ENCODE measurements at regions not wholly inside any gene's neighbourhood (a gene's known extent, or its start where the extent isn't known, plus 50 kb on each side); places are given as distances from the start of the nearest gene placed in this dataset.

GRCh38 chr2:53536583-53537361 is 230.8 kb upstream of the CHAC2 start:
- DNase-seq (ENCODE audit: low read depth): no peak
- Histone ChIP-seq H3K9ac (ENCODE audit: low read length) (no peak overlapping the region), H3K27me3 (replicated peaks; ENCODE audit: control insufficient read depth, insufficient read depth, low read length) (no peaks in the 10 kb centered on the region), H3K4me1 (ENCODE audit: control insufficient read depth, insufficient read depth, low read length) (no peaks in the 10 kb centered on the region), H3K36me3 (ENCODE audit: control insufficient read depth, insufficient read depth, low read length, severe bottlenecking) (no peaks in the 10 kb centered on the region), H3K4me3 (ENCODE audit: low read length) (no peak overlapping the region), H3K9me3 (ENCODE audit: control insufficient read depth, low read length) (peaks cover 15% of the 10 kb centered on the region)

GRCh38 chr2:53535234-53535840 is 232.3 kb upstream of the CHAC2 start:
- H3K4me3 ChIP-seq (ENCODE audit: low read length): no peak overlapping the region
- DNase-seq (ENCODE audit: low read depth): no peak
- H3K4me1 ChIP-seq (ENCODE audit: control insufficient read depth, insufficient read depth, low read length): no peaks in the 10 kb centered on the region
- no peaks in the 10 kb centered on the region for H3K36me3 ChIP-seq (ENCODE audit: control insufficient read depth, insufficient read depth, low read length, severe bottlenecking)
- H3K9me3 ChIP-seq (ENCODE audit: control insufficient read depth, low read length): peaks cover 9% of the 10 kb centered on the region
- no peak overlapping the region for H3K9ac ChIP-seq (ENCODE audit: low read length)
- H3K27me3 ChIP-seq (replicated peaks; ENCODE audit: control insufficient read depth, insufficient read depth, low read length): no peaks in the 10 kb centered on the region

- H3K27me3 ChIP-seq (replicated peaks; ENCODE audit: control insufficient read depth, insufficient read depth, low read length): no peaks in the 10 kb centered on the region
- no peaks in the 10 kb centered on the region for H3K4me1 ChIP-seq (ENCODE audit: control insufficient read depth, insufficient read depth, low read length)
- H3K9ac ChIP-seq (ENCODE audit: low read length): no peak overlapping the region
- no peaks in the 10 kb centered on the region for H3K36me3 ChIP-seq (ENCODE audit: control insufficient read depth, insufficient read depth, low read length, severe bottlenecking)
- peaks cover 9% of the 10 kb centered on the region for H3K9me3 ChIP-seq (ENCODE audit: control insufficient read depth, low read length)
- DNase-seq (ENCODE audit: low read depth): peak; percentile 28
- H3K4me3 ChIP-seq (ENCODE audit: low read length): no peak overlapping the region
Measured at GRCh38 chr2:53530126-53530525, 237.5 kb upstream of the CHAC2 start.

- H3K4me3 ChIP-seq (ENCODE audit: low read length): no peak overlapping the region
- H3K27me3 ChIP-seq (replicated peaks; ENCODE audit: control insufficient read depth, insufficient read depth, low read length): no peaks in the 10 kb centered on the region
- no peaks in the 10 kb centered on the region for H3K4me1 ChIP-seq (ENCODE audit: control insufficient read depth, insufficient read depth, low read length)
- no peak for DNase-seq (ENCODE audit: low read depth)
- no peaks in the 10 kb centered on the region for H3K36me3 ChIP-seq (ENCODE audit: control insufficient read depth, insufficient read depth, low read length, severe bottlenecking)
- H3K9ac ChIP-seq (ENCODE audit: low read length): no peak overlapping the region
- peaks cover 6% of the 10 kb centered on the region for H3K9me3 ChIP-seq (ENCODE audit: control insufficient read depth, low read length)
Measured at GRCh38 chr2:53527056-53527455, 240.5 kb upstream of the CHAC2 start.

- H3K4me3 ChIP-seq (ENCODE audit: low read length): no peak overlapping the region
- H3K9me3 ChIP-seq (ENCODE audit: control insufficient read depth, low read length): no peaks in the 10 kb centered on the region
- no peaks in the 10 kb centered on the region for H3K36me3 ChIP-seq (ENCODE audit: control insufficient read depth, insufficient read depth, low read length, severe bottlenecking)
- H3K27me3 ChIP-seq (replicated peaks; ENCODE audit: control insufficient read depth, insufficient read depth, low read length): peaks cover 6% of the 10 kb centered on the region
- no peak overlapping the region for H3K9ac ChIP-seq (ENCODE audit: low read length)
- no peak for DNase-seq (ENCODE audit: low read depth)
- no peaks in the 10 kb centered on the region for H3K4me1 ChIP-seq (ENCODE audit: control insufficient read depth, insufficient read depth, low read length)
Measured at GRCh38 chr2:53519918-53520841, 247.4 kb upstream of the CHAC2 start.

- Histone ChIP-seq H3K27me3 (replicated peaks; ENCODE audit: control insufficient read depth, insufficient read depth, low read length) (peaks cover 6% of the 10 kb centered on the region), H3K36me3 (ENCODE audit: control insufficient read depth, insufficient read depth, low read length, severe bottlenecking) (no peaks in the 10 kb centered on the region), H3K9ac (ENCODE audit: low read length) (no peak overlapping the region), H3K4me1 (ENCODE audit: control insufficient read depth, insufficient read depth, low read length) (no peaks in the 10 kb centered on the region), H3K9me3 (ENCODE audit: control insufficient read depth, low read length) (no peaks in the 10 kb centered on the region), H3K4me3 (ENCODE audit: low read length) (no peak overlapping the region)
- no peak for DNase-seq (ENCODE audit: low read depth)
Measured at GRCh38 chr2:53517406-53517805, 250.2 kb upstream of the CHAC2 start.

- H3K9me3 ChIP-seq (ENCODE audit: control insufficient read depth, low read length): no peaks in the 10 kb centered on the region
- H3K27me3 ChIP-seq (replicated peaks; ENCODE audit: control insufficient read depth, insufficient read depth, low read length): peaks cover 6% of the 10 kb centered on the region
- H3K4me3 ChIP-seq (ENCODE audit: low read length): no peak overlapping the region
- peaks cover 6% of the 10 kb centered on the region for H3K4me1 ChIP-seq (ENCODE audit: control insufficient read depth, insufficient read depth, low read length)
- no peaks in the 10 kb centered on the region for H3K36me3 ChIP-seq (ENCODE audit: control insufficient read depth, insufficient read depth, low read length, severe bottlenecking)
- H3K9ac ChIP-seq (ENCODE audit: low read length): no peak overlapping the region
- no peak for DNase-seq (ENCODE audit: low read depth)
Measured at GRCh38 chr2:53516650-53517049, 251.0 kb upstream of the CHAC2 start.

- DNase-seq (ENCODE audit: low read depth): no peak
- Histone ChIP-seq H3K4me1 (ENCODE audit: control insufficient read depth, insufficient read depth, low read length) (peaks cover 6% of the 10 kb centered on the region), H3K9ac (ENCODE audit: low read length) (no peak overlapping the region), H3K9me3 (ENCODE audit: control insufficient read depth, low read length) (no peaks in the 10 kb centered on the region), H3K4me3 (ENCODE audit: low read length) (no peak overlapping the region), H3K27me3 (replicated peaks; ENCODE audit: control insufficient read depth, insufficient read depth, low read length) (peaks cover 6% of the 10 kb centered on the region), H3K36me3 (ENCODE audit: control insufficient read depth, insufficient read depth, low read length, severe bottlenecking) (no peaks in the 10 kb centered on the region)
Measured at GRCh38 chr2:53515435-53516332, 251.9 kb upstream of the CHAC2 start.

- H3K9me3 ChIP-seq (ENCODE audit: control insufficient read depth, low read length): no peaks in the 10 kb centered on the region
- peaks cover 6% of the 10 kb centered on the region for H3K4me1 ChIP-seq (ENCODE audit: control insufficient read depth, insufficient read depth, low read length)
- H3K27me3 ChIP-seq (replicated peaks; ENCODE audit: control insufficient read depth, insufficient read depth, low read length): peaks cover 6% of the 10 kb centered on the region
- H3K36me3 ChIP-seq (ENCODE audit: control insufficient read depth, insufficient read depth, low read length, severe bottlenecking): no peaks in the 10 kb centered on the region
- H3K9ac ChIP-seq (ENCODE audit: low read length): no peak overlapping the region
- DNase-seq (ENCODE audit: low read depth): no peak
- no peak overlapping the region for H3K4me3 ChIP-seq (ENCODE audit: low read length)
Measured at GRCh38 chr2:53513167-53513666, 254.4 kb upstream of the CHAC2 start.

GRCh38 chr2:53512071-53512826 is 255.4 kb upstream of the CHAC2 start:
- DNase-seq (ENCODE audit: low read depth): peak; percentile 75
- Histone ChIP-seq H3K9me3 (ENCODE audit: control insufficient read depth, low read length) (no peaks in the 10 kb centered on the region), H3K9ac (ENCODE audit: low read length) (no peak overlapping the region), H3K27me3 (replicated peaks; ENCODE audit: control insufficient read depth, insufficient read depth, low read length) (peaks cover 6% of the 10 kb centered on the region), H3K36me3 (ENCODE audit: control insufficient read depth, insufficient read depth, low read length, severe bottlenecking) (no peaks in the 10 kb centered on the region), H3K4me1 (ENCODE audit: control insufficient read depth, insufficient read depth, low read length) (peaks cover 6% of the 10 kb centered on the region), H3K4me3 (ENCODE audit: low read length) (no peak overlapping the region)
